HFFc6 (cell line): ENCODE measurements at regions not wholly inside any gene's neighbourhood (a gene's known extent, or its start where the extent isn't known, plus 50 kb on each side); places are given as distances from the start of the nearest gene placed in this dataset.

Experiments
- DNase-seq: peaks from one replicate; pipeline ENCODE4 v3.0.0-alpha.2; 2018
- H3K27ac Mint-ChIP-seq: 2 replicates; pipeline ENCODE4 v1.8.0; 2020; ENCODE audit warnings: mild to moderate bottlenecking, mixed read lengths
- H3K27me3 Mint-ChIP-seq: 2 replicates; pipeline ENCODE4 v1.8.0; 2021; ENCODE audit warnings: mild to moderate bottlenecking, moderate library complexity, mixed read lengths; ENCODE audit not compliant: insufficient read depth
- H3K36me3 Mint-ChIP-seq: 2 replicates; pipeline ENCODE4 v1.8.0; 2021; ENCODE audit warnings: low read depth, mixed read lengths
- H3K4me1 Mint-ChIP-seq: 2 replicates; pipeline ENCODE4 v1.8.0; 2020; ENCODE audit warnings: low read depth, mixed read lengths
- H3K4me3 Mint-ChIP-seq: 2 replicates; pipeline ENCODE4 v1.8.0; 2020; ENCODE audit warnings: mild to moderate bottlenecking, moderate library complexity, mixed read lengths
- H3K9me3 Mint-ChIP-seq: 2 replicates; pipeline ENCODE4 v1.8.0; 2020; ENCODE audit warnings: mild to moderate bottlenecking, mixed read lengths
- CTCF ChIP-seq: fragments of 200-600 bp; sonication (generic); IDR thresholded peaks from 2 replicates; pipeline ENCODE4 v1.5.0; 2021; ENCODE audit warnings: antibody characterized with exemption, mild to moderate bottlenecking

GRCh38 chr18:79609841-79610281 lies 69.7 kb upstream of the CTDP1 start:
- no peak for DNase-seq
- H3K27me3 Mint-ChIP-seq: no peaks in the 10 kb centered on the region; the same call in 1 of the 2 replicates
- no peak overlapping the region for H3K4me3 Mint-ChIP-seq
- H3K4me1 Mint-ChIP-seq: no peaks in the 10 kb centered on the region
- no peak overlapping the region for H3K27ac Mint-ChIP-seq
- TF ChIP-seq CTCF: no peak
- peaks cover 22% of the 10 kb centered on the region for H3K9me3 Mint-ChIP-seq
- peaks cover 6% of the 10 kb centered on the region; the same call in 1 of the 2 replicates for H3K36me3 Mint-ChIP-seq

- Mint-ChIP-seq H3K36me3 (peaks cover 6% of the 10 kb centered on the region; the same call in 1 of the 2 replicates), H3K27ac (no peak overlapping the region), H3K4me3 (no peak overlapping the region), H3K27me3 (no peaks in the 10 kb centered on the region; the same call in 1 of the 2 replicates), H3K4me1 (no peaks in the 10 kb centered on the region), H3K9me3 (peaks cover 16% of the 10 kb centered on the region)
- DNase-seq: no peak
- TF ChIP-seq CTCF: no peak
These were observed 69.1 kb upstream of the CTDP1 start for GRCh38 chr18:79610461-79611039.

GRCh38 chr18:79611040-79611681 lies 68.4 kb upstream of the CTDP1 start:
- H3K27ac Mint-ChIP-seq: no peak overlapping the region

GRCh38 chr18:79612291-79613108 lies 67.1 kb upstream of the CTDP1 start:
- no peaks in the 10 kb centered on the region; the same call in 1 of the 2 replicates for H3K27me3 Mint-ChIP-seq
- no peak for TF ChIP-seq CTCF
- no peaks in the 10 kb centered on the region for H3K4me1 Mint-ChIP-seq
- H3K4me3 Mint-ChIP-seq: no peak overlapping the region
- H3K9me3 Mint-ChIP-seq: peaks cover 11% of the 10 kb centered on the region
- no peak for DNase-seq
- no peak overlapping the region for H3K27ac Mint-ChIP-seq
- no peaks in the 10 kb centered on the region for H3K36me3 Mint-ChIP-seq

More at GRCh38 chr18:79611040-79611681, 68.4 kb upstream of the CTDP1 start:
- H3K4me3 Mint-ChIP-seq: no peak overlapping the region
- H3K27me3 Mint-ChIP-seq: no peaks in the 10 kb centered on the region; the same call in 1 of the 2 replicates
- H3K9me3 Mint-ChIP-seq: peaks cover 14% of the 10 kb centered on the region
- H3K4me1 Mint-ChIP-seq: no peaks in the 10 kb centered on the region
- TF ChIP-seq CTCF: no peak
- no peak for DNase-seq
- peaks cover 5% of the 10 kb centered on the region; the same call in 1 of the 2 replicates for H3K36me3 Mint-ChIP-seq

- TF ChIP-seq CTCF: no peak
- no peak for DNase-seq
- Mint-ChIP-seq H3K4me1 (no peaks in the 10 kb centered on the region), H3K4me3 (no peak overlapping the region), H3K27me3 (no peaks in the 10 kb centered on the region; the same call in 1 of the 2 replicates), H3K27ac (no peak overlapping the region), H3K9me3 (peaks cover 8% of the 10 kb centered on the region), H3K36me3 (no peaks in the 10 kb centered on the region)
These were observed 66.2 kb upstream of the CTDP1 start for GRCh38 chr18:79613186-79613931.
